IPS-15b (cell line): ENCODE measurements at regions not wholly inside any gene's neighbourhood (a gene's known extent, or its start where the extent isn't known, plus 50 kb on each side); places are given as distances from the start of the nearest gene placed in this dataset.
"Not testable (repeated sequence)": the region's sequence is repeated elsewhere in the genome, so short reads cannot be mapped to it uniquely, and the experiment has no call there.

Experiments
- H3K27me3 ChIP-seq: one replicate; pipeline ENCODE4 v1.6.1; 2013; ENCODE audit warnings: low read length; ENCODE audit not compliant: control insufficient read depth, insufficient read depth
- H3K36me3 ChIP-seq: one replicate; pipeline ENCODE4 v1.6.1; 2013; ENCODE audit warnings: low read length; ENCODE audit not compliant: control insufficient read depth, insufficient read depth
- H3K4me1 ChIP-seq: one replicate; pipeline ENCODE4 v1.6.1; 2013; ENCODE audit warnings: mild to moderate bottlenecking, low read length; ENCODE audit not compliant: control insufficient read depth, insufficient read depth
- H3K4me3 ChIP-seq: one replicate; pipeline ENCODE4 v1.5.1; 2013; ENCODE audit warnings: low read depth, low read length
- H3K9ac ChIP-seq: one replicate; pipeline ENCODE4 v1.6.1; 2013; ENCODE audit warnings: low read depth, mild to moderate bottlenecking, low read length
- H3K9me3 ChIP-seq: one replicate; pipeline ENCODE4 v1.6.1; 2013; ENCODE audit warnings: mild to moderate bottlenecking, low read length; ENCODE audit not compliant: control insufficient read depth, insufficient read depth

- H3K4me1 ChIP-seq, H3K27me3 ChIP-seq, H3K4me3 ChIP-seq, H3K9me3 ChIP-seq, H3K9ac ChIP-seq, H3K36me3 ChIP-seq: not testable (repeated sequence)
Observed at GRCh38 chr9:65566018-65566417, 109.7 kb upstream of the ZNG1E start.

GRCh38 chr9:65519018-65519417 lies 156.7 kb upstream of the ZNG1E start:
- H3K27me3 ChIP-seq, H3K9ac ChIP-seq, H3K9me3 ChIP-seq, H3K4me1 ChIP-seq, H3K4me3 ChIP-seq, H3K36me3 ChIP-seq: not testable (repeated sequence)

- not testable (repeated sequence) for H3K27me3 ChIP-seq, H3K4me1 ChIP-seq, H3K36me3 ChIP-seq, H3K9ac ChIP-seq, H3K4me3 ChIP-seq, H3K9me3 ChIP-seq
Observed at GRCh38 chr9:65514465-65514864, 161.3 kb upstream of the ZNG1E start.

GRCh38 chr9:65507897-65508296 lies 167.8 kb upstream of the ZNG1E start:
- not testable (repeated sequence) for H3K4me1 ChIP-seq, H3K9ac ChIP-seq, H3K27me3 ChIP-seq, H3K4me3 ChIP-seq, H3K36me3 ChIP-seq, H3K9me3 ChIP-seq

GRCh38 chr9:65504686-65505085 lies 171.0 kb upstream of the ZNG1E start:
- H3K9me3 ChIP-seq, H3K4me3 ChIP-seq, H3K9ac ChIP-seq, H3K36me3 ChIP-seq, H3K4me1 ChIP-seq, H3K27me3 ChIP-seq: not testable (repeated sequence)

- H3K9me3 ChIP-seq, H3K27me3 ChIP-seq, H3K36me3 ChIP-seq, H3K4me3 ChIP-seq, H3K9ac ChIP-seq, H3K4me1 ChIP-seq: not testable (repeated sequence)
Observed at GRCh38 chr9:65503696-65504095, 172.0 kb upstream of the ZNG1E start.

- not testable (repeated sequence) for H3K9ac ChIP-seq, H3K4me3 ChIP-seq, H3K4me1 ChIP-seq, H3K36me3 ChIP-seq, H3K9me3 ChIP-seq, H3K27me3 ChIP-seq
Observed at GRCh38 chr9:65482890-65483289, 192.8 kb upstream of the ZNG1E start.

GRCh38 chr9:65481291-65481690 lies 194.4 kb upstream of the ZNG1E start:
- H3K4me3 ChIP-seq, H3K9ac ChIP-seq, H3K36me3 ChIP-seq, H3K27me3 ChIP-seq, H3K9me3 ChIP-seq, H3K4me1 ChIP-seq: not testable (repeated sequence)

- not testable (repeated sequence) for H3K27me3 ChIP-seq, H3K9me3 ChIP-seq, H3K36me3 ChIP-seq, H3K9ac ChIP-seq, H3K4me3 ChIP-seq, H3K4me1 ChIP-seq
Observed at GRCh38 chr9:65474891-65475290, 189.9 kb upstream of the FOXD4L5 start.

- H3K4me1 ChIP-seq, H3K9me3 ChIP-seq, H3K4me3 ChIP-seq, H3K27me3 ChIP-seq, H3K36me3 ChIP-seq, H3K9ac ChIP-seq: not testable (repeated sequence)
Observed at GRCh38 chr9:65473059-65473822, 188.2 kb upstream of the FOXD4L5 start.

- H3K4me3 ChIP-seq, H3K4me1 ChIP-seq, H3K9ac ChIP-seq, H3K27me3 ChIP-seq, H3K9me3 ChIP-seq, H3K36me3 ChIP-seq: not testable (repeated sequence)
Observed at GRCh38 chr9:65471106-65471505, 186.1 kb upstream of the FOXD4L5 start.

- not testable (repeated sequence) for H3K4me3 ChIP-seq, H3K9ac ChIP-seq, H3K27me3 ChIP-seq, H3K9me3 ChIP-seq, H3K36me3 ChIP-seq, H3K4me1 ChIP-seq
Observed at GRCh38 chr9:65466911-65467734, 182.1 kb upstream of the FOXD4L5 start.
